Esophagus squamous epithelium (tissue), 4 donors: ENCODE measurements at regions not wholly inside any gene's neighbourhood (a gene's known extent, or its start where the extent isn't known, plus 50 kb on each side); places are given as distances from the start of the nearest gene placed in this dataset.

Source experiments
- POLR2A ChIP-seq, 4 donors: fragments of 450-650 bp; IDR thresholded peaks; one replicate each; pipeline ENCODE4 v1.6.1; 2017; ENCODE audit warnings: antibody characterized with exemption in 4 of 4, mild to moderate bottlenecking in 4 of 4, moderate library complexity in 3 of 4
- TF ChIP-seq, protein P1 (sequence below), 6 experiments: fragments of 450-650 bp in 4 of 6; fragments of 200-600 bp in 2 of 6; sonication (generic) in 2 of 6; IDR thresholded peaks; one replicate each; pipeline ENCODE4 v1.5.1; 2016 to 2019; ENCODE audit warnings: antibody characterized with exemption in 6 of 6, mild to moderate bottlenecking in 4 of 6, moderate library complexity in 4 of 6

DNA sequence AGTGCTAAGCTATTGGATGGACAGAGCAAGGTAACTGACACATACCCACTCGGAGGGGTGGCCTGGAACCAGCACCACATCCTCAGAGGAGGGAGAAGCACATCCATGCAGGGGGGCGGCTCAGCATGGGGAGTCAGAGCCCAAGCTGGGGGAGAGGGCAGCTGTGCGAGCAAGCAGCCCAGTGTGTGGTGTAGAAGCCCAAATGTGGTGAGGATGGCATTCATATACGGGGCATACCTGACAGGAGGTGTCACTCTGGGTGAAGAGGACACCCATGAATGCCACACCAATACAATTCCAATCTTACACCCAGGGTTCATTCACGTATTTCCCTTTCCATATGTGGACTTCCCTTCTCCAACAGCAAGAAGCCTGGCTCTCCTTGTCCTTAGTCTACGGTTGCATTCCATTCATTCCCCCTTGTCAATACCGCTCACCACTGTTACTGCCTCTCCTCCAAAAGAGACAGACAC, 58.7 kb upstream of the ACAN start:
- TF ChIP-seq, protein P1, sequence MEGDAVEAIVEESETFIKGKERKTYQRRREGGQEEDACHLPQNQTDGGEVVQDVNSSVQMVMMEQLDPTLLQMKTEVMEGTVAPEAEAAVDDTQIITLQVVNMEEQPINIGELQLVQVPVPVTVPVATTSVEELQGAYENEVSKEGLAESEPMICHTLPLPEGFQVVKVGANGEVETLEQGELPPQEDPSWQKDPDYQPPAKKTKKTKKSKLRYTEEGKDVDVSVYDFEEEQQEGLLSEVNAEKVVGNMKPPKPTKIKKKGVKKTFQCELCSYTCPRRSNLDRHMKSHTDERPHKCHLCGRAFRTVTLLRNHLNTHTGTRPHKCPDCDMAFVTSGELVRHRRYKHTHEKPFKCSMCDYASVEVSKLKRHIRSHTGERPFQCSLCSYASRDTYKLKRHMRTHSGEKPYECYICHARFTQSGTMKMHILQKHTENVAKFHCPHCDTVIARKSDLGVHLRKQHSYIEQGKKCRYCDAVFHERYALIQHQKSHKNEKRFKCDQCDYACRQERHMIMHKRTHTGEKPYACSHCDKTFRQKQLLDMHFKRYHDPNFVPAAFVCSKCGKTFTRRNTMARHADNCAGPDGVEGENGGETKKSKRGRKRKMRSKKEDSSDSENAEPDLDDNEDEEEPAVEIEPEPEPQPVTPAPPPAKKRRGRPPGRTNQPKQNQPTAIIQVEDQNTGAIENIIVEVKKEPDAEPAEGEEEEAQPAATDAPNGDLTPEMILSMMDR (IDR thresholded peaks at IDR 0.05): no peak
- TF ChIP-seq POLR2A (IDR thresholded peaks at IDR 0.05): no peak
